Glutamatergic neuron (in vitro differentiated cells): ENCODE measurements at regions not wholly inside any gene's neighbourhood (a gene's known extent, or its start where the extent isn't known, plus 50 kb on each side); places are given as distances from the start of the nearest gene placed in this dataset.
A peak's percentile ranks its signal among the peaks of the same experiment; 100 is the strongest.

Experiments
- DNase-seq: peaks from one replicate; pipeline ENCODE4 v3.0.0; 2022
- H3K27ac Mint-ChIP-seq: one replicate; pipeline ENCODE4 v1.8.0; 2020; ENCODE audit warnings: mild to moderate bottlenecking, mixed read lengths, inconsistent platforms; ENCODE audit not compliant: unreplicated experiment
- H3K27me3 Mint-ChIP-seq: one replicate; pipeline ENCODE4 v1.8.0; 2020; ENCODE audit warnings: mild to moderate bottlenecking, moderate library complexity, mixed read lengths, inconsistent platforms; ENCODE audit not compliant: unreplicated experiment
- H3K36me3 Mint-ChIP-seq: one replicate; pipeline ENCODE4 v1.8.0; 2020; ENCODE audit warnings: mild to moderate bottlenecking, mixed read lengths, inconsistent platforms; ENCODE audit not compliant: unreplicated experiment
- H3K4me1 Mint-ChIP-seq: one replicate; pipeline ENCODE4 v1.8.0; 2020; ENCODE audit warnings: mild to moderate bottlenecking, low read depth, mixed read lengths, inconsistent platforms; ENCODE audit not compliant: unreplicated experiment
- H3K4me3 Mint-ChIP-seq: one replicate; pipeline ENCODE4 v1.8.0; 2020; ENCODE audit warnings: mild to moderate bottlenecking, mixed read lengths, inconsistent platforms; ENCODE audit not compliant: unreplicated experiment
- H3K9me3 Mint-ChIP-seq: one replicate; pipeline ENCODE4 v1.8.0; 2020; ENCODE audit warnings: mild to moderate bottlenecking, moderate library complexity, mixed read lengths, inconsistent platforms; ENCODE audit not compliant: unreplicated experiment
- CTCF ChIP-seq: fragments of 200-600 bp; sonication (generic); IDR thresholded peaks from one replicate; pipeline ENCODE4 v1.5.0; 2021; ENCODE audit not compliant: partially characterized antibody, unreplicated experiment

DNA sequence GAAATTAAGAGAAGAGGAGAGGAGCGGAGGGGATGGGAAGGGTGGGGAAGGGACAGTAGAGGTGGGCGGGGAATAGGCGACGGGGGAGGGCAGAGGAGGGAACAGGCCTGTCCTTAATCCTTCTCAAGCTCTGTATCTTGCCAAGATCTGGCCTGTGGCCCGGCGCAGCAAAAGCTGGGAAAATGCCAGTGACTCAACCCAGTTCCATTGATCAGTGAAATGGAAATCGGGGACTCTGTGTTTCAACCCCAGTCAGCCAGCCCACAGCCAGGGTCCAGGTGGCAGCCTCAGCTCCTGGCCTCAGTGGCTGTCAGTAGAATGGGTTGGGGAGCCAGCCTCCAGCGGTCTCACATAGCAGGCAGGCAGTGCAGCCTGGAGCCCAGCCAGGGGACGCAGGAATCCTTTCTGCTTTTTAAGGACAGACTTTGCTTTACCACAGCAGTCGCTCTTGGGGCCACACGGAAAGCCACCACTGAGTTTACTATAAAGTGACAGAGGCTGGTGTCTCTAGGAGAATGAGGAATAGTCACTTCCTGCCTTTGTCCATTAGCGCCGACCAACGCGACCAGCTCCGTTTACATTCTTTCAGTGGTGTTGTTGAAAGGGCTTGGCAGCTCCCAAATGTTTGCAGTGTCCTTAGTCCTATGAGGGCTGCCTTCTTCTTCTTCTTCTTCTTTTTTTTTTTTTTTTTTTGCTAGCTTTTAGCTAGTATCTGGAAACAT, 128.0 kb downstream of the RIN2 start:
- Mint-ChIP-seq H3K27me3 (no peaks in the 10 kb centered on the region), H3K9me3 (peaks cover 4% of the 10 kb centered on the region), H3K27ac (no peak overlapping the region), H3K4me1 (peaks cover 27% of the 10 kb centered on the region), H3K4me3 (no peak overlapping the region), H3K36me3 (peaks cover 5% of the 10 kb centered on the region)
- DNase-seq, result no peak
- TF ChIP-seq CTCF, result no peak

DNA sequence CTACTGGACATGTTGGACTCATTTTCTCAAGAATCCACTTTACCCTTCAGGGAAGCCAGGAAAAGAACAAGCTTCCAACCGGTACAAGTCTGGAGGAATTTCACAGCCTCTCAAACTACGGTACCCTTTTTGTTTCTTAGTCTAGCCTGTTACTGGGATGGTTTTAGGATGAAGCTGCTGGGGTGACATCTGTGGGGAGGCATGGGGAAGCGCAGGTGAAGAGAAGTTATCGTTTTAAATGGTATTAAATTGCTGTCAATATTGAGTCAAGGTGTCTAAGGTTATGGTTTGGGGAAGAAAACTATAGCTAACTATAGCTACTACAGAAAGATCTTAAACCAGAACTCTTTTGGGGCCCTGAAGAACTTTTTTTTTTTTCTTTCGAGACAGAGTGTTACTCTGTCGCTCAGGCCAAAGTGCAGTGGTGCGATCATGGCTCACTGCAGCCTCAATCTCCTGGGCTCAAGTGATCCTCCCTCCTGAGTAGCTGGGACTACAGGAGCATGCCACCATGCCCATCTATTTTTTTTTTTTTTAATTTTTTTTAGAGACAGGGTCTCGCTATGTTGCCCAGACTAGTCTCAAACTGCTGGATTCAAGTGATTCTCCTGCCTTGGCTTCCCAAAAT, 128.7 kb downstream of the RIN2 start:
- TF ChIP-seq CTCF, result no peak
- no peak for DNase-seq
- H3K4me1 Mint-ChIP-seq, result peaks cover 27% of the 10 kb centered on the region
- peaks cover 4% of the 10 kb centered on the region for H3K9me3 Mint-ChIP-seq
- no peak overlapping the region for H3K4me3 Mint-ChIP-seq
- H3K27me3 Mint-ChIP-seq, result no peaks in the 10 kb centered on the region
- peaks cover 5% of the 10 kb centered on the region for H3K36me3 Mint-ChIP-seq
- H3K27ac Mint-ChIP-seq, result no peak overlapping the region

- H3K4me3 Mint-ChIP-seq, result no peak overlapping the region
- no peak overlapping the region for H3K27ac Mint-ChIP-seq
- H3K9me3 Mint-ChIP-seq, result peaks cover 6% of the 10 kb centered on the region
- H3K36me3 Mint-ChIP-seq, result peaks cover 5% of the 10 kb centered on the region
- TF ChIP-seq CTCF, result no peak
- H3K27me3 Mint-ChIP-seq, result peaks cover 2% of the 10 kb centered on the region
- no peak for DNase-seq
- H3K4me1 Mint-ChIP-seq, result peaks cover 27% of the 10 kb centered on the region
Measured at GRCh38 chr20:19887556-19888268, 129.4 kb upstream of the NAA20 start.

DNA sequence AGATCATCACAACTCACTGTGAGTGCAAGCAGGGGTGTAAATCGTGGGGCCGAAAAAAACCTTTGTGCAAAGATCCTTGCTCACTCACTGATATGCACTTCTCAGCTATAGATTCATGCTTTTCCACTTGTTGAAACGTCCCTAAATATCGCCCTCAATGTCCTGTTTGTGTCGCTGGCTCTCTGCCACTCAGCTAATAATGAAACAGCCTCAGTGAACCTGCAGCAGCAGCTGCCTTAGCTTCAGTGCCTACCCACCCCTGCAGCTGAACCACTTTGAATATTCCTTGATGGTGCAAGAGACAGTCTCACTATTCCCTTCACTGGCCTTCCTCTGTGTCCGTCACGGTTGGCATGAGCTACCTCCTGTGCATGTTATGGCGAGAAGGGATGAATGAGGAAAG, 128.9 kb upstream of the NAA20 start:
- H3K27ac Mint-ChIP-seq, result peak overlapping the region; percentile 35
- peaks cover 2% of the 10 kb centered on the region for H3K27me3 Mint-ChIP-seq
- no peak for TF ChIP-seq CTCF
- H3K4me3 Mint-ChIP-seq, result no peak overlapping the region
- peaks cover 6% of the 10 kb centered on the region for H3K9me3 Mint-ChIP-seq
- no peak for DNase-seq
- peaks cover 27% of the 10 kb centered on the region for H3K4me1 Mint-ChIP-seq
- peaks cover 5% of the 10 kb centered on the region for H3K36me3 Mint-ChIP-seq
